NCI-H2227 (cell line): ENCODE measurements at regions not wholly inside any gene's neighbourhood (a gene's known extent, or its start where the extent isn't known, plus 50 kb on each side); places are given as distances from the start of the nearest gene placed in this dataset.
"Not testable (repeated sequence)": the region's sequence is repeated elsewhere in the genome, so short reads cannot be mapped to it uniquely, and the experiment has no call there.

Source experiments
- DNase-seq: peaks from one replicate; lab custom pipeline; 2025; ENCODE audit not compliant: unreplicated experiment; lab: John Stamatoyannopoulos, UW

- DNase-seq = peak; percentile 15
Observed at GRCh38 chr6:18527836-18528743, 140.9 kb downstream of the RNF144B start.

DNA sequence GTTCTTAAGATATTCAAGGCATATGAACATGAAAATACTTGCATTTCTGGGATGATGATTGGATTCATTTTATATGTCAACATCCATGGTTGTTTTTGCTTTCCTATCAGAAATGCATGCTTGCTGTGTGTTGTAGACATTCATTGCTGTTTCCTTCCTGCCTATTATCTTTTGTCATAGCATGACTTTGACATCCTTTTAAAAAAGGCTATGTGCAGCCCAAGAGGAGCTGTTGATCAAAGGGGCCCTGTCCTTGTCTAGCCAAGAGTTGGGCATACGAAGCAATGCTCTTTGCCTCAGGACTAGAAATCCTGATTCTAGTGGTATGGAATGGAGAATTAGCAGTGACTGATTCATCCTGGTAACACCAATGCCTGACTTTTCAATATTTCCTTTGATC is 143.1 kb downstream of the RNF144B start:
- no peak for DNase-seq

DNA sequence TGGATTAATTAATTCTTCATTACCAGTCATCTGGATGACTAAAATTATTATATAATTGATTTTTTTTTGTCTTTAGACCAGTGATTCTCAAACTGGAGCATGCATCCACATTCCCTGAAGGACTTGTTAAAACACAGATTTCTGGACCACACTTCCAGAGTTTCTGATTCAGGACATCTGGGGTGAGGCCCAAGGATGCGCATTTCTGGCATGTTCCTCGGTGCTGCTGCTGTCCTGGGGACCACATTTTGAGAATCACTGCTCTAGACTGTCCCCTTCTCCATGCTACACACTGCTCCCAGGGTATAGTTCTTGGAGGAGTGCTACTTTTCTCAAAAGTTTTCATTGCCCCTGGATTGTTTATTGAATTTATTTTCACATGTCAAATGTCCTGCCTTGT is 145.0 kb downstream of the RNF144B start:
- no peak for DNase-seq

DNA sequence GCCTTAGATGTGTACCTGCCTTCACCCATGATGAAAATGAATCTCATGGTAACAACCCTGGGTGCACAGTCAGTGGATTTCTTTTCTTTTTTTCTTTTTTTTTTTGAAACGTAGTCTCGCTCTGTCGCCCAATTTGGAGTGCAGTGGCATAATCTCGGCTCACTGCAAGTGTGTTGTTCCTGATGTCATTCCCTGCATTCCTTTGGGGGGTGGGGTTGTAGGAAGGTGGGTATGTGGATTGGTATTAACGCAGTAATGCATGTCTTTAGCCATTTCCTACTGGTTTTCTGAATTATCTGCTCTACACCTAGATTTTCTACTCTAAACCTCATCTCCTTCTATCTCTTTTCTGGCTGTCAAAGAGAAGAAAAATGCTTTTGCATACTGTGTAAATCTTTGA is 146.6 kb downstream of the RNF144B start:
- no peak for DNase-seq

DNA sequence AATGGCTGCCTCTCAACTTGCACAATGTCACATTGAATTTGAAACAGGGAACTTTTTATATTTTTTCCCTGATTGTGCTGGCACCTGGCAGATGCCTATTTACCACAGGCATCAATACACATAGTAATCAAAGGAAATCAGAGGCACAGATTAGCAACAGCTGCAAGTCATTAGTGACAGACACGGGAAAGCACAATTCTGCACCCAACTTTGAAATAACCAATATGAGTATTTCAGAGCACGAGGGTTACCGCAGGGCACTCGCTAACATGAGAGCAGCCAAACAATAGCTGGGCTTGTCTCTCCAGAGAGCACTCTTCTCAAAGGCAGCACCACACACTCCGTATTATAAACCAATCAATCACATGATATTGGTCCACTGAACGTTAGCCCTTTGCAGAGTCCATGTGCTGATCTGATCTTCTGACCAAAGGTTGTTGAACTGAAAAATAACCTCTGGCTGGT is 149.5 kb downstream of the RNF144B start:
- peak; percentile 1 for DNase-seq

DNA sequence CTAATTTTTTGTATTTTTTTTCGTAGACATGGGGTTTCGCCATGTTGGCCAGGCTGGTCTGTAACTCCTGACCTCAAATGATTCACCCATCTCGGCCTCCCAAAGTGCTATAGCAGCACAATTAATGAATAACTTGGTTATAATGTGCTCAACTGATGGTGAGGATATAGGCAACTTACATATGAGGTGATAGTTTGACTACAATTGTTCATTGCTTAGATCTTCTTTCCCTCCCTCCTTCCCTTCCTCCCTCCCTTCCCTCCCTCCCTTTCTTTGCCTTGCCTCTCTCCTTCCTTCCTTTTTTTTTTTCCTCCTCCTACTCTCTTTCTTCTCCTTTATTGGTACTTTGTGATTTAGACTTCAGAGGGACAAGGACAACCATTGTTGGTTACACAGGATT is 151.2 kb downstream of the RNF144B start:
- DNase-seq = no peak

DNA sequence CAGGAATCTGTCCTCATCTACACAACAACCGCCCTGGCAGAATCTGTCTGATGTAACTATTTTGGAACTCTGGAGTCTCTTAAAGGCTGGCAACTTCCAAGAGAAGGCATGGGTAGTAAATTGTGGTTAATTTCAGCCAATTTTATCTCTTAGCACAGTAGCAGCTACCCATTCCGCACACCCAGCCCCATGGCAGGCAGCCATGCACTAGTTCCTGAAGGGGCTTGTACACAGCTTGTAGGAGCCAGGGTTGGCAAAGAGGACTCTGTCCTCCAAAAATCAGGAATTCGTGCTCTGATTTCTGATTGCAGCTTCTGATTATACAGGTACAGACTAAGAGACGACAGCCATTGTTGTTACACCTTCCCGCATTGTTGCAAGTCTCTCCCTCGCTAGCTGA is 155.9 kb downstream of the RNF144B start:
- DNase-seq = no peak

DNA sequence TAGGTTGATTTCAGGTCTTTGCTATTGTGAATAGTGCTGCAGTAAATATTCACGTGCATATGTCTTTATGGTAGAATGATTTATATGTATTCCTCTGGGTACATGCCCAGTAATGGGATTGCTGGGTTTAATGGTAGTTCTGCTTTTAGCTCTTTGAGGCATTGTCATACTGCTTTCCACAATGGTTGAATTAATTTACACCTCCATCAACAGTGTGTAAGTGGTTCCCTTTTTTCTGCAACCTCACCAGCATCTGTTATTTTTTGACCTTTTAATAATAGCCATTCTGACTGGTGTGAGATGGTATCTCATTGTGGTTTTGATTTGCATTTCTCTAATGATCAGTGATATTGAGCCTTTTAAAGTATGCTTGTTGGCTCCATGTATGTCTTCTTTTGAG is 158.0 kb downstream of the RNF144B start:
- DNase-seq = not testable (repeated sequence)

GRCh38 chr6:18545726-18546125 is 158.6 kb downstream of the RNF144B start:
- DNase-seq = no peak

DNA sequence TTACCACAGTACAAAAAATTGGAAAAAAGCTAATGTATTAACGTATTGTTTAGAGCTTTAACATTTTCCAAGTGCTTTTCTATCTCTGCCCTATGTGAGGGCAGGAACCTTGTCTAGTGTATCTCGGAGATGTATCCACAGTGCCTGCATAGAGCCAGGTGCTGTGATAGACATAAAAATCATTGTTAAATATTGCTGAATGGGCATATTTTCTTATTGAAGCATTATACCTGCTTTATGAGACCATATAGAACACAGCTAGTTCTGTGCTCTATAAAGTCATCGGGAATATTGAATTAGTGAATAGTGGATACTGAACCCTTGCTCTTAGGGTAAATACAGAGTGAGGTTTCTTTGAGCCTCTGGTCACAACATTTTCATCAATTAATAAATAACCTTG is 163.0 kb downstream of the RNF144B start:
- no peak for DNase-seq

DNA sequence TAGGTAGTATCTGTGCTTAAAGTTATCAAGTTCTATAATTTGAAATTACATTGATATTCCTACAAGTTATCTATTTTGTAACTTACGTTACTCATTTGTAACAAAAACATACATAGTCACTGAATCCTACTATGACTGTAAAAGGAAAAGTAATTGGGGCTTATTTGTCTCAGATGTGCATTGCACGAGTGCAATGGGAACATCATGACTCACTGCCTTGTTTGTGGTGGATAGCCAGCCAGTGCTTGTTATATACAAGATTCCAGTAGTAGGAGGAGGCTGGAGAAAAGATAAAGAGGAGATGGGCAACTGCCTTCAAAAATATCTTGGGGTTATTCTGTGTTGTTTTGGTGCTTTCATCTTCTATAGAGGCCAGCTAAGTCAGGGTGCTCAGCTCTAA is 164.1 kb downstream of the RNF144B start:
- DNase-seq = no peak

DNA sequence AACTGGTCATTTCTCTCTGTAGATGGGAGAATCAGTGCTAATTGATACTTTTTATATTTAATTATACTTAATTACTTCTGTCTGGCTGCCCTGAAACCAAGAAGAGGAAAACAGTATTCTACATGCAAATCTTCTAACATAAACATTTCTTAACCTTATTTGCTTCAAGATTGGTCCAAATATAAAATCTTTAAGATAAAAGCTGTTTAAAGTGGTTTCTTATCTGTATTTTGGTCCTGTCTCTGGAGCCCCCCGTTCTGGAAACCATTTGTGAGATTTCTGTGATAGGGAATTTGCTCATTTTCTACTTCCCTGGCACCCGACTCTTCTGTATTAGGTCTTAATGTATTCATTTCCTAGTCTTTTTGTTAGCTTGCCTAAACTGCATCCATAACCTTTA is 168.6 kb downstream of the RNF144B start:
- no peak for DNase-seq

GRCh38 chr6:18561037-18561750 is 174.0 kb downstream of the RNF144B start:
- DNase-seq = no peak

GRCh38 chr6:18562726-18563125 is 175.6 kb downstream of the RNF144B start:
- DNase-seq = no peak

GRCh38 chr6:18564775-18565174 is 177.6 kb downstream of the RNF144B start:
- no peak for DNase-seq

- DNase-seq = no peak
Observed at GRCh38 chr6:18565231-18565630, 178.1 kb downstream of the RNF144B start.

DNA sequence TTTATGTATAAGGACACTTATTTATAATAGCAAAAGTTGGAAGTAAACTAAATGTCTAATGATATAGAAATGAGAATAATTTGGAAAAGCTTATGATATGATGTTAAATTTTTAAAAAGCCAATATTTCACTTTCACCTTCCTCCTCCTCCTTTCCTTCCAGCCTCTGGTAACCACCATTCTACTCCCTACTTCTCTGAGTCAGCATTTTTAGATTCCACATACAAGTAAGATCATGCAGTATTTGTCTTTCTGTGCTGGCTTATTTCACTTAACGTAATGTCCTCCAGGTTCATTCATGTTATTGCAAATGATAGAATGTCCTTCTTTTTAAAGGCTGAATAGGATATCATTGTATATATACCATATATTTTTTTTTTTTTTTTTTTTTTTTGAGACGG is 180.2 kb downstream of the RNF144B start:
- DNase-seq = no peak

DNA sequence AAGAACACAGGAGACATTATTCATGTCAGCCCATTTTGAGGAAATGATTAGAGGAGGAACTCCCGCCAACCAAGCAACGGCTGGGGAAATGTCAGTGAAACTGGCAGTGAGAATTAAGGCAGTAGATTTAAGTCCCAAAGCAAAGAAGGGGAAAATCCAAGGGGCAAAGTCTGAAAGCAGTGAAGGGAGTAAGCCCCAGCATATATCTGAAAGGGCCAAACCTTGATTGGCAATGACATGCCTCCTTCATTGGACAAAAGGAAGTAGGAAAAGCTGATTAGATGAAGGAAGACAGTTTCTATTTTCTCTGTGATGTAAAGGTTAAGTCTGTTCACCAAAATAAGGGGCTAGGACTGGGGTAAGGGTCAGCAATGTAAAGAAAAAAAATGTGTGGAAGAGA is 190.3 kb downstream of the RNF144B start:
- DNase-seq = no peak

- DNase-seq = no peak
Observed at GRCh38 chr6:18579166-18579565, 192.0 kb downstream of the RNF144B start.

GRCh38 chr6:18579869-18580268 is 192.7 kb downstream of the RNF144B start:
- DNase-seq = no peak

DNA sequence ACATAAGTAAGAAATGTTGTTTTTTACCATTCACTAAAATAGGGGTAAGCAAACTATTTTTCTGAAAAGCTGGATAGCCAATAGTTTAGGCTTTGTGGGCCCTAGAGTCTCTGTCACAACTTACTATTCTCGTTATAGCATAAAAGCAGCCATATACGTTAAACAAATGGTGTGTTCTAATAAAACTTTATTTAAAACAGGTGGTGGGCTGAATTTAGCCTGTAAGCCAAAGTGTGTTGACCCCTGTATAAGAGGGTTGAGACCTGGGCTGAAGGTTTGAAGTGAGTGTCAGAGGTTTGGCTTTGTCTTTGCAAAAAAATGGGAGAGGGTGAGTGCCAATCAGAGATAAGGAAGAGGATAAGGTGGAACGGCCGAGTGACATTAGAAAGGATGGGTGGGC is 197.2 kb downstream of the RNF144B start:
- DNase-seq = no peak

DNA sequence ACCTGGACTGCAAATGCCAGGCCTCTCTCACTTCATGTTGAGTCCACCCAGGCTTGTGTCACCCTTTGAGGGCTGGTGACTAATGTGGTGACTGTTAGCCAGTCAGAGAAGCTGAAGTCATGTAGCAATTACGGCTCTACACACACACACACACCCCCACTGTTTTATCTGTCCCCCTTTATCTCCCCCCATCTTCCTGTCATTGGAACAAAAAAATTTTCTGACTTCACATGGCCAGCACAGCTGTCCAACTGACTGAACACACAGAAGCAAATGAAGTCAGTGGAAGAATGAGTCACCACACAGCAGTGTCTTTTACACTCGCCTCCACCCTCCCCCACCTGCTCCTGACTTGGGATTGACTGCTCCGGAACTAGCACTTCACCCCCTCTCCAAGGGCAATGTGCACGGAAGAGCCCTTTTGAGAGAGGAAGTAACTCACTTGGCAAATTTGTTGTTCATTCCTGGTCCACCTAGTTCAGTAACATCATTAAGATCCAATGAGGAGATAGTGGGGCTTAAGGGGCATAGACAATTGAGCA is 198.0 kb downstream of the RNF144B start:
- DNase-seq = no peak
